Natural killer cell (primary cell): ENCODE measurements at regions not wholly inside any gene's neighbourhood (a gene's known extent, or its start where the extent isn't known, plus 50 kb on each side); places are given as distances from the start of the nearest gene placed in this dataset.

Experiments used
- ATAC-seq, 3 donors: fragments of 150-1000 bp in 2 of 3; fragments of 200-7000 bp in 1 of 3; cut with Tn5 transposase; 1 replicate in 1 of 3; 2 replicates in 2 of 3; pipeline ENCODE4 v1.10.0; 2021; ENCODE audit warnings: mild to moderate bottlenecking in 2 of 3, moderate library complexity in 2 of 3
- DNase-seq, 2 donors: peaks; one replicate each; pipeline versions ENCODE4 v3.0.0 to v3.0.0-alpha.2; 2013 to 2021; ENCODE audit warnings: mixed read lengths in 1 of 2
- H3K27ac ChIP-seq: one replicate; pipeline ENCODE4 v1.5.1; 2013; ENCODE audit warnings: mild to moderate bottlenecking, low read length
- H3K27me3 ChIP-seq: one replicate; pipeline ENCODE4 v1.6.1; 2013; ENCODE audit warnings: low read length; ENCODE audit not compliant: control insufficient read depth, insufficient read depth
- H3K36me3 ChIP-seq: one replicate; pipeline ENCODE4 v1.6.1; 2013; ENCODE audit warnings: low read length; ENCODE audit not compliant: control insufficient read depth, insufficient read depth
- H3K4me1 ChIP-seq: one replicate; pipeline ENCODE4 v1.6.1; 2013; ENCODE audit warnings: low read length; ENCODE audit not compliant: control insufficient read depth, insufficient read depth
- H3K4me3 ChIP-seq: one replicate; pipeline ENCODE4 v1.5.1; 2013; ENCODE audit warnings: low read length
- H3K9me3 ChIP-seq: one replicate; pipeline ENCODE4 v1.6.1; 2013; ENCODE audit warnings: low read length; ENCODE audit not compliant: control insufficient read depth, insufficient read depth
- H3K27ac Mint-ChIP-seq, 2 donors: one replicate each; pipeline ENCODE4 v1.8.0; 2022; ENCODE audit warnings: mild to moderate bottlenecking in 2 of 2, mixed read lengths in 2 of 2, moderate library complexity in 1 of 2
- H3K27me3 Mint-ChIP-seq, 2 donors: one replicate each; pipeline ENCODE4 v1.8.0; 2022; ENCODE audit warnings: low read depth in 2 of 2, mixed read lengths in 2 of 2
- H3K36me3 Mint-ChIP-seq: one replicate; pipeline ENCODE4 v1.8.0; 2022; ENCODE audit warnings: mixed read lengths
- H3K4me1 Mint-ChIP-seq, 2 donors: one replicate each; pipeline ENCODE4 v1.8.0; 2022; ENCODE audit warnings: mixed read lengths in 2 of 2
- H3K4me3 Mint-ChIP-seq: one replicate; pipeline ENCODE4 v1.8.0; 2022; ENCODE audit warnings: mild to moderate bottlenecking, moderate library complexity, mixed read lengths
- H3K9me3 Mint-ChIP-seq, 2 donors: one replicate each; pipeline ENCODE4 v1.8.0; 2022; ENCODE audit warnings: mixed read lengths in 2 of 2
- WGBS: methylation state at CpG from one replicate; pipeline ENCODE4 v1.1.7; 2013; ENCODE audit warnings: missing lambda C conversion rate; ENCODE audit not compliant: insufficient coverage; 5-methylcytosine and 5-hydroxymethylcytosine counted together
- intact Hi-C: fragments of 100-400 bp; cut with micrococcal nuclease; formaldehyde crosslinking; loops from one replicate; pipeline ENCODE4 v1.14.2; 2022
- TF ChIP-seq, protein P1 (sequence below): fragments of 200-600 bp; IDR thresholded peaks from one replicate; pipeline ENCODE4 v1.8.0; 2022; ENCODE audit warnings: antibody characterized with exemption

- peaks cover 3% of the 10 kb centered on the region for H3K36me3 Mint-ChIP-seq
- no peaks in the 10 kb centered on the region for H3K27me3 ChIP-seq
- no peaks in the 10 kb centered on the region for H3K36me3 ChIP-seq
- H3K27me3 Mint-ChIP-seq, result no peaks in the 10 kb centered on the region
- intact Hi-C loops, result no loop called here
- H3K4me1 Mint-ChIP-seq, result no peaks in the 10 kb centered on the region
- no peak for ATAC-seq
- WGBS, result no CpG with 5 or more reads among the region's 2 CpGs
- no peaks in the 10 kb centered on the region for H3K9me3 ChIP-seq
- H3K4me1 ChIP-seq, result no peaks in the 10 kb centered on the region
- H3K4me3 ChIP-seq, result no peak overlapping the region
- TF ChIP-seq, protein P1, sequence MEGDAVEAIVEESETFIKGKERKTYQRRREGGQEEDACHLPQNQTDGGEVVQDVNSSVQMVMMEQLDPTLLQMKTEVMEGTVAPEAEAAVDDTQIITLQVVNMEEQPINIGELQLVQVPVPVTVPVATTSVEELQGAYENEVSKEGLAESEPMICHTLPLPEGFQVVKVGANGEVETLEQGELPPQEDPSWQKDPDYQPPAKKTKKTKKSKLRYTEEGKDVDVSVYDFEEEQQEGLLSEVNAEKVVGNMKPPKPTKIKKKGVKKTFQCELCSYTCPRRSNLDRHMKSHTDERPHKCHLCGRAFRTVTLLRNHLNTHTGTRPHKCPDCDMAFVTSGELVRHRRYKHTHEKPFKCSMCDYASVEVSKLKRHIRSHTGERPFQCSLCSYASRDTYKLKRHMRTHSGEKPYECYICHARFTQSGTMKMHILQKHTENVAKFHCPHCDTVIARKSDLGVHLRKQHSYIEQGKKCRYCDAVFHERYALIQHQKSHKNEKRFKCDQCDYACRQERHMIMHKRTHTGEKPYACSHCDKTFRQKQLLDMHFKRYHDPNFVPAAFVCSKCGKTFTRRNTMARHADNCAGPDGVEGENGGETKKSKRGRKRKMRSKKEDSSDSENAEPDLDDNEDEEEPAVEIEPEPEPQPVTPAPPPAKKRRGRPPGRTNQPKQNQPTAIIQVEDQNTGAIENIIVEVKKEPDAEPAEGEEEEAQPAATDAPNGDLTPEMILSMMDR, result no peak
- H3K9me3 Mint-ChIP-seq, result peaks cover 3 to 6% of the 10 kb centered on the region in 2 donors
- no peak for DNase-seq
- no peak overlapping the region for H3K27ac Mint-ChIP-seq
- H3K27ac ChIP-seq, result no peak overlapping the region
- H3K4me3 Mint-ChIP-seq, result no peak overlapping the region
Measured at GRCh38 chr7:117974891-117975290, 101.7 kb upstream of the CTTNBP2 start.

- no peak for DNase-seq
- Mint-ChIP-seq H3K4me3 (no peak overlapping the region), H3K36me3 (peaks cover 6% of the 10 kb centered on the region), H3K9me3 (peaks cover 7 to 10% of the 10 kb centered on the region in 2 donors), H3K27me3 (no peaks in the 10 kb centered on the region), H3K27ac (no peak overlapping the region), H3K4me1 (no peaks in the 10 kb centered on the region)
- H3K36me3 ChIP-seq, result no peaks in the 10 kb centered on the region
- no peak overlapping the region for H3K4me3 ChIP-seq
- no CpG with 5 or more reads among the region's 1 CpG for WGBS
- no peaks in the 10 kb centered on the region for H3K9me3 ChIP-seq
- ATAC-seq, result no peak
- H3K27me3 ChIP-seq, result no peaks in the 10 kb centered on the region
- intact Hi-C loops, result no loop called here
- H3K4me1 ChIP-seq, result no peaks in the 10 kb centered on the region
- H3K27ac ChIP-seq, result no peak overlapping the region
- TF ChIP-seq, protein P1, result no peak
Measured at GRCh38 chr7:117975476-117975875, 102.2 kb upstream of the CTTNBP2 start.

DNA sequence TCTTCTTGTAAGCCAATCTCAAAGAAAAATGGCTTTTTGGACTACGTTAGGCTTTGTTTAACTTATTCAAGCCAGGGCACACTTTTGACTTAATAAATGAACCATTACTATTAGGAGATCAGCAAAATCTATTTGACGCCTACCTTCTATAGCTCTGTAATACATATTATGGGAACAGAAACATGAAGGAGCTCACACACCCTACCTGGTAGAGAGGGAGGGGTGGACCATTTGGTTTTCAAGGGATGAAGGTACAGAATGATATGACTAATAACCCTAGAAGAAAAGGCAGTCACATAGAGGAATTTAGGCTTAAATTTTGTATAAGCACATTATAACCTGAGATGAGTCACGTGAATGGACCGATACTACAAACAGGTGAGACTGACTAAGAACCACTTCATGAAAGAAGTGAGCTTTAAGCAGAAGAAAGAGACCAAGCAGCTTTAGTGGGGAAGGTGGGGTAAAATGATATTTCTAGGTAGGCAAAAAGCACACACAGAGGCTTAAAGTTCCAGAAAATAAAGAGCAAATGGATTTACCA is 106.8 kb upstream of the CTTNBP2 start:
- ATAC-seq, result no peak
- WGBS, result 74% methylated on average over 3 of the region's 4 CpGs
- Histone ChIP-seq H3K9me3 (no peaks in the 10 kb centered on the region), H3K4me1 (no peaks in the 10 kb centered on the region), H3K27me3 (no peaks in the 10 kb centered on the region), H3K4me3 (no peak overlapping the region), H3K36me3 (no peaks in the 10 kb centered on the region), H3K27ac (no peak overlapping the region)
- Mint-ChIP-seq H3K36me3 (peaks cover 6% of the 10 kb centered on the region), H3K9me3 (peaks cover 4 to 6% of the 10 kb centered on the region in 2 donors), H3K27me3 (no peaks in the 10 kb centered on the region), H3K4me1 (no peaks in the 10 kb centered on the region), H3K27ac (no peak overlapping the region), H3K4me3 (no peak overlapping the region)
- TF ChIP-seq, protein P1, result no peak
- intact Hi-C loops, result no loop called here
- DNase-seq, result no peak
